HepG2 (cell line): ENCODE measurements at regions not wholly inside any gene's neighbourhood (a gene's known extent, or its start where the extent isn't known, plus 50 kb on each side); places are given as distances from the start of the nearest gene placed in this dataset.

Experiments
- ARID5B ChIP-seq: IDR thresholded peaks from 2 replicates; pipeline ENCODE4 v1.4.0; 2020; ENCODE audit warnings: mild to moderate bottlenecking, missing genetic modification reagents
- ATF2 ChIP-seq: sonication (generic); formaldehyde crosslinking; IDR thresholded peaks from 2 replicates; pipeline ENCODE4 v1.4.0; 2020; ENCODE audit warnings: missing genetic modification reagents
- ATF7-NPFF ChIP-seq: sonication (generic); formaldehyde crosslinking; IDR thresholded peaks from 2 replicates; pipeline ENCODE4 v1.8.1; 2023; ENCODE audit warnings: mild to moderate bottlenecking, low read depth, missing genetic modification reagents, moderate library complexity
- ETV6 ChIP-seq: sonication (generic); formaldehyde crosslinking; conservative IDR thresholded peaks from 2 replicates; pipeline ENCODE4 v1.4.0; 2020; ENCODE audit warnings: missing genetic modification reagents
- JUND ChIP-seq: sonication (generic); formaldehyde crosslinking; IDR thresholded peaks from 2 replicates; pipeline ENCODE4 v1.8.0; 2022; ENCODE audit warnings: mild to moderate bottlenecking, missing genetic modification reagents
- MEIS2 ChIP-seq: sonication (generic); formaldehyde crosslinking; IDR thresholded peaks from 2 replicates; pipeline ENCODE4 v1.9.0; 2021; ENCODE audit warnings: mild to moderate bottlenecking, missing genetic modification reagents
- THAP9 ChIP-seq: sonication (generic); formaldehyde crosslinking; IDR thresholded peaks from 2 replicates; pipeline ENCODE4; 2020; ENCODE audit warnings: missing genetic modification reagents, mild to moderate bottlenecking, borderline replicate concordance
- XRCC5 ChIP-seq: fragments of 200-400 bp; formaldehyde crosslinking; optimal IDR thresholded peaks from 2 replicates; pipeline ENCODE3; 2017; ENCODE audit warnings: mild to moderate bottlenecking, low read length
- ZFP36 ChIP-seq: fragments of 150-350 bp; IDR thresholded peaks from 2 replicates; pipeline ENCODE4 v1.6.1; 2018; ENCODE audit warnings: borderline replicate concordance, low read length, low read depth; ENCODE audit not compliant: partially characterized antibody
- ZNF17 ChIP-seq: sonication (generic); formaldehyde crosslinking; IDR thresholded peaks from 2 replicates; pipeline ENCODE4 v1.5.0; 2020; ENCODE audit warnings: mild to moderate bottlenecking, missing genetic modification reagents
- ZNF557 ChIP-seq: sonication (generic); formaldehyde crosslinking; IDR thresholded peaks from 2 replicates; pipeline ENCODE4 v1.4.0; 2020; ENCODE audit warnings: missing genetic modification reagents
- ZNF563 ChIP-seq: sonication (generic); formaldehyde crosslinking; IDR thresholded peaks from 2 replicates; pipeline ENCODE4 v1.8.0; 2022; ENCODE audit warnings: mild to moderate bottlenecking, moderate library complexity, missing genetic modification reagents
- ZNF687 ChIP-seq: sonication (generic); formaldehyde crosslinking; IDR thresholded peaks from 2 replicates; pipeline ENCODE4 v1.5.1; 2020; ENCODE audit warnings: mild to moderate bottlenecking, missing genetic modification reagents, moderate library complexity
- ZNF891 ChIP-seq: sonication (generic); formaldehyde crosslinking; IDR thresholded peaks from 2 replicates; pipeline ENCODE4 v1.5.0; 2020; ENCODE audit warnings: mild to moderate bottlenecking, missing genetic modification reagents

- TF ChIP-seq ARID5B (CRISPR knock-in tag) (peak; percentile 51), ZNF687 (CRISPR knock-in tag) (peak; percentile 47), ZNF891 (CRISPR knock-in tag) (peak; percentile 22; the same call in 1 of the 2 replicates), ATF7-NPFF (CRISPR knock-in tag) (no peak), ZFP36 (peak; percentile 53), ZNF557 (CRISPR knock-in tag) (no peak), JUND (CRISPR knock-in tag) (no peak), XRCC5 (peak; percentile 86), ZNF17 (CRISPR knock-in tag) (no peak), THAP9 (CRISPR knock-in tag) (peak; percentile 40; the same call in 1 of the 2 replicates), ZNF563 (CRISPR knock-in tag) (peak; percentile 52; the same call in 1 of the 2 replicates), ETV6 (CRISPR knock-in tag) (no peak), MEIS2 (CRISPR knock-in tag) (0 out of 2 replicates have a peak, but pooled peaks have one; percentile 27), ATF2 (CRISPR knock-in tag) (0 out of 2 replicates have a peak, but pooled peaks have one; percentile 19)
Measured at GRCh38 chr6:44655412-44656342, 268.2 kb downstream of the CDC5L start (continued).
